Tibial nerve (tissue), 4 donors: ENCODE measurements at regions not wholly inside any gene's neighbourhood (a gene's known extent, or its start where the extent isn't known, plus 50 kb on each side); places are given as distances from the start of the nearest gene placed in this dataset.

Experiments used
- DNase-seq, 2 donors: peaks; one replicate each; pipeline ENCODE4 v3.0.0-alpha.2; 2019; ENCODE audit warnings: low spot score in 2 of 2
- H3K27ac ChIP-seq, 4 donors: fragments of 200-600 bp; sonication (generic) in 3 of 4; one replicate each; pipeline ENCODE4 v1.5.1; 2017 to 2019; ENCODE audit warnings: mild to moderate bottlenecking in 1 of 4
- H3K27me3 ChIP-seq, 2 donors: fragments of 200-600 bp; sonication (generic) in 1 of 2; one replicate each; pipeline versions ENCODE4 v1.5.1 to v1.6.0; 2017 to 2019
- H3K36me3 ChIP-seq, 3 donors: fragments of 200-600 bp; sonication (generic); one replicate each; pipeline ENCODE4 v1.5.1; 2018 to 2019
- H3K4me1 ChIP-seq, 4 donors: fragments of 200-600 bp; sonication (generic) in 3 of 4; one replicate each; pipeline ENCODE4 v1.5.1; 2017 to 2019
- H3K4me3 ChIP-seq, 4 donors: fragments of 200-600 bp; sonication (generic) in 3 of 4; one replicate each; pipeline ENCODE4 v1.5.1; 2017 to 2019; ENCODE audit warnings: mild to moderate bottlenecking in 1 of 4, moderate library complexity in 1 of 4
- H3K9me3 ChIP-seq, 4 donors: fragments of 200-600 bp; sonication (generic) in 3 of 4; one replicate each; pipeline ENCODE4 v1.5.1; 2017 to 2019
- CTCF ChIP-seq, 5 experiments: fragments of 200-600 bp in 3 of 5; fragments of 450-650 bp in 2 of 5; sonication (generic) in 3 of 5; IDR thresholded peaks; one replicate each; pipeline ENCODE4 v1.5.1; 2016 to 2019; ENCODE audit warnings: antibody characterized with exemption in 5 of 5, mild to moderate bottlenecking in 3 of 5, moderate library complexity in 2 of 5
- EP300 ChIP-seq, 2 donors: sonication (generic); formaldehyde crosslinking; IDR thresholded peaks; one replicate each; pipeline ENCODE4 v1.6.1; 2017; ENCODE audit warnings: antibody characterized with exemption in 2 of 2, mild to moderate bottlenecking in 1 of 2
- POLR2A ChIP-seq, 2 donors: fragments of 450-650 bp; IDR thresholded peaks; one replicate each; pipeline ENCODE4 v1.6.1; 2017; ENCODE audit warnings: antibody characterized with exemption in 2 of 2, mild to moderate bottlenecking in 2 of 2, moderate library complexity in 2 of 2
- WGBS, 2 donors: methylation state at CpG; one replicate each; pipeline ENCODE4 v1.1.5; 2018; 5-methylcytosine and 5-hydroxymethylcytosine counted together

GRCh38 chr13:80572308-80572922 lies 231.5 kb upstream of the SPRY2 start:
- no peaks in the 10 kb centered on the region for H3K27me3 ChIP-seq
- WGBS, 2 donors = 53 to 56% methylated on average over 4 of the region's 4 CpGs
- no peaks in the 10 kb centered on the region for H3K9me3 ChIP-seq
- H3K4me3 ChIP-seq = no peak overlapping the region
- no peak overlapping the region for H3K27ac ChIP-seq
- H3K4me1 ChIP-seq = no peaks in the 10 kb centered on the region
- TF ChIP-seq CTCF (IDR thresholded peaks at IDR 0.05) (no peak), EP300 (IDR thresholded peaks at IDR 0.05) (no peak), POLR2A (IDR thresholded peaks at IDR 0.05) (no peak)
- DNase-seq = no peak
- H3K36me3 ChIP-seq = no peaks in the 10 kb centered on the region

DNA sequence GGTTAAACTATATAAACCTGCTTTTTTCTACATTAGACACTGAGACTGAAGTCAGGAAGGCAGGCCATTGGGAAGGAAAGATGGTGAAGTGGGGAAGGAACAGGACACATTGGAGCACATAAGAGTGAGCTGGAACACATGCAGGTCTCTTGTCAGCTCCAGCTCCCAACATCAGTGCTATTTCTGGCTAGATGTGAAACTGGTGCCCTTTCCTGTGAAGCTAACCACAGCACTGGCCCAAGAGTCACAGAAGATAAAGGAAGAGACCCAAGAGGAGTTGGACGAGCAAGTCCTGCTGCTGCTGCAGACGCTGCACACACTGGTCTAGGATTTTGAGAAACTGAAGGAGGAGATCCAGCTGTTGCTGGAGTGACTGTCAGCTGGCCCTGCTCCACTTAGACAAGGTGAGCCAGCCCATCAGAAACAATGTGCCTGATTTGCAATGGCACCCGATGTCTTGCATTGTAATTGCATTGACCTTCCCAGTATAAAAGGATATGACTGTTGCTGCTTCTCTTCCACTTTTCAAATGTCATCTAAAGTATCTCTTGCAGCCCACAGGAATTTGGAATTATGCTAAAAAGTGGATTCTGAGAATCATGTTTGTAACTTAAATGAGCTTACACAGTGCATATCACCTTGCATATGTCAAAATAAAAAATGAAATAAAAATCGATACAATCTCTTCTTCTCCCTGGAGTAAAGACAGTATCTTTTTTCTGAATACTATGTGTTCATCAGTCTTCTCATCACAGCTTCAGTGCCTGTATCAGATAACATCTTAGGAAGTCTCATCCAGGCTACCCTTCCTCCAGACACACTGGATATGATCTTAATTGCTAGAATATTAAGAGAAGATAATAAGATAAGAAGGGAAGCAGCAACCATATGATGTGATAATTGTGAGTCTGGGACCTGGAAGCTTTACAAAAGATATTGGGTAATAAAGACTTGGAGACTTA lies 230.7 kb upstream of the SPRY2 start:
- 73 to 78% methylated on average over 4 of the region's 4 CpGs for WGBS, 2 donors

DNA sequence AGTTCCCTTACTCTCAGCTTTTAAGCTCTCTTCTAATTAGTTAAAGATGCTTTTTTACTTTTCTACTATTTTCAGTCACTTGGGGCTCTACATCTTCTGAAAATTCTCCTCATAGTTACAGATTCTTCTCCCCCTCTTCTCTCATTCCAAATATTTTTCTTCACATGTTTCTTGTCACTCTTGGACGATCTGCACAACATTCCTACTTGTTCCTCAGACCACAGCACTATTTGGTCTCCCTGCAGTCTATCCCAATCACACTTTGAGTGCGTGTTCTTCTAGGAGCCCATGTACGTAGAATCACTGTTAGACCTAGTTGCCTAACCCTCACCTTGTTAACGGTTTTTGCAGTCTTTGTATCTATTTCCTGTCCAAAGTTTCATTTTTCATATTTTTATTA lies 222.5 kb upstream of the SPRY2 start:
- Histone ChIP-seq H3K9me3 (no peaks in the 10 kb centered on the region), H3K27me3 (no peaks in the 10 kb centered on the region), H3K4me1 (peaks cover 0 to 9% (median 3%) of the 10 kb centered on the region in 4 donors), H3K36me3 (no peaks in the 10 kb centered on the region), H3K4me3 (no peak overlapping the region), H3K27ac (peak overlapping the region in 1 of 4 donors; percentile 18)
- 55 to 67% methylated on average over 4 of the region's 4 CpGs for WGBS, 2 donors
- no peak for DNase-seq
- TF ChIP-seq EP300 (IDR thresholded peaks at IDR 0.05) (no peak), CTCF (IDR thresholded peaks at IDR 0.05) (no peak), POLR2A (IDR thresholded peaks at IDR 0.05) (no peak)

More for the DNA sequence above, 230.7 kb upstream of the SPRY2 start:
- TF ChIP-seq CTCF (IDR thresholded peaks at IDR 0.05) = no peak
- TF ChIP-seq EP300 (IDR thresholded peaks at IDR 0.05) = no peak
- no peak for TF ChIP-seq POLR2A (IDR thresholded peaks at IDR 0.05)
- Histone ChIP-seq H3K4me1 (no peaks in the 10 kb centered on the region), H3K27me3 (no peaks in the 10 kb centered on the region), H3K9me3 (no peaks in the 10 kb centered on the region), H3K4me3 (no peak overlapping the region), H3K27ac (no peak overlapping the region), H3K36me3 (no peaks in the 10 kb centered on the region)
- DNase-seq = no peak

DNA sequence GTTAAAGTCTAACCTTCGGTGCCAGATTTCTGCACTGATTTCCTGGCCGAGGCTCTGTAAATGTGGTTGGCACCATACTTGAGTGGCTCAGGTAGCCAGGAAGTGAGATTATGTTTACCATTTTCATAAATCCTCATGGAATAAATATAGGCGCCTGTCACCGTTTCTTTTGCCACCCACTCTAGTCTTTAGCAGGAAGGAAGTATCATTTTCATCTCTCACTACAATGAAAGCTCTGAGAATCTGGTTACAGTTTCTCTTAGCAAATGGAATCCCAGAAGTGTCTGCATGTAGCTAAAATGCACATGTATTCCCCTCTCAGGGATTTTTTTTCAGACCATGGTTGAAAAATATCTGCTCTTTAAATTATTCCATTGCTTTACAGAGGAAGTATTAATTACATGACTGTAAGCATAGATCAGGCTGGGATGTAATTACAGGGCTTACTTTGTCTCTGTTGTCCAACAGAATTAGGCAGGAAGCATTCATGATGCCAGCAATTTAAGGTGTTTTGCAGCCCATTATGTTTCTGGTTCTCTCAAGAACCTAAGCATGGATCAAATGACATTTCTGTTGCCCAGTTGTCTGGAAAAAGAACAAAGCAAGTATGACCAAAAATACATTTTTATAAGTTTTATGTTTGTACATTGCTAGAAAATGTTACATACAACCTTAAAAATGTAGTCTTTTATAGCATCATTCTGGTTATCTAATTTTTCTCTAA lies 221.7 kb upstream of the SPRY2 start:
- 29 to 40% methylated on average over 4 of the region's 4 CpGs for WGBS, 2 donors
- peak overlapping the region in 1 of 4 donors; percentile 13 for H3K4me3 ChIP-seq

GRCh38 chr13:80560609-80561008 lies 219.7 kb upstream of the SPRY2 start:
- Histone ChIP-seq H3K27me3 (no peaks in the 10 kb centered on the region), H3K36me3 (no peaks in the 10 kb centered on the region), H3K9me3 (no peaks in the 10 kb centered on the region), H3K4me1 (peaks cover 0 to 19% (median 3%) of the 10 kb centered on the region in 4 donors), H3K27ac (no peak overlapping the region), H3K4me3 (no peak overlapping the region)
- TF ChIP-seq CTCF (IDR thresholded peaks at IDR 0.05) (no peak), POLR2A (IDR thresholded peaks at IDR 0.05) (no peak), EP300 (IDR thresholded peaks at IDR 0.05) (no peak)
- DNase-seq = no peak

More for the DNA sequence above, 221.7 kb upstream of the SPRY2 start:
- no peaks in the 10 kb centered on the region for H3K27me3 ChIP-seq
- DNase-seq = no peak
- H3K27ac ChIP-seq = peak overlapping the region in 1 of 4 donors; percentile 3
- H3K36me3 ChIP-seq = no peaks in the 10 kb centered on the region
- peaks cover 0 to 9% (median 3%) of the 10 kb centered on the region in 4 donors for H3K4me1 ChIP-seq
- no peak for TF ChIP-seq POLR2A (IDR thresholded peaks at IDR 0.05)
- TF ChIP-seq EP300 (IDR thresholded peaks at IDR 0.05) = no peak
- H3K9me3 ChIP-seq = no peaks in the 10 kb centered on the region
